IMR-90 (cell line): ENCODE measurements at regions not wholly inside any gene's neighbourhood (a gene's known extent, or its start where the extent isn't known, plus 50 kb on each side); places are given as distances from the start of the nearest gene placed in this dataset.

Experiments
- BHLHE40 ChIP-seq: fragments of 150-350 bp; IDR thresholded peaks from 2 replicates; pipeline ENCODE4 v1.6.1; 2016; ENCODE audit warnings: mild to moderate bottlenecking, low read depth, low read length
- CTCF ChIP-seq: conservative IDR thresholded peaks from 2 replicates; pipeline ENCODE4 v1.5.1; 2012; ENCODE audit warnings: mild to moderate bottlenecking, low read depth, low read length, improper control_type of control experiment
- MAFK ChIP-seq: IDR thresholded peaks from 2 replicates; pipeline ENCODE4 v1.6.1; 2012; ENCODE audit warnings: low read depth, low read length, improper control_type of control experiment
- MAZ ChIP-seq: IDR thresholded peaks from 2 replicates; pipeline ENCODE4 v1.6.1; 2012; ENCODE audit warnings: low read depth, mild to moderate bottlenecking, low read length, improper control_type of control experiment, moderate library complexity, borderline replicate concordance
- MXI1 ChIP-seq: IDR thresholded peaks from 2 replicates; pipeline ENCODE4 v1.6.1; 2012; ENCODE audit warnings: low read depth, mild to moderate bottlenecking, low read length, moderate library complexity, borderline replicate concordance
- POLR2A ChIP-seq: IDR thresholded peaks from 2 replicates; pipeline ENCODE4 v1.6.1; 2012; ENCODE audit warnings: mild to moderate bottlenecking, low read depth, low read length
- RAD21 ChIP-seq: IDR thresholded peaks from 2 replicates; pipeline ENCODE4 v1.6.1; 2012; ENCODE audit warnings: low read length, improper control_type of control experiment
- RCOR1 ChIP-seq: IDR thresholded peaks from 2 replicates; pipeline ENCODE4 v1.6.1; 2012; ENCODE audit warnings: mild to moderate bottlenecking, low read length, improper control_type of control experiment; ENCODE audit not compliant: insufficient replicate concordance
- RFX5 ChIP-seq: IDR thresholded peaks from 2 replicates; pipeline ENCODE4 v1.8.0; 2012; ENCODE audit warnings: low read depth, mild to moderate bottlenecking, low read length, moderate library complexity
- SMC3 ChIP-seq: fragments of 150-350 bp; IDR thresholded peaks from 2 replicates; pipeline ENCODE4 v1.6.1; 2016; ENCODE audit warnings: low read depth, mild to moderate bottlenecking, antibody characterized with exemption, low read length, moderate library complexity
- USF2 ChIP-seq: fragments of 150-350 bp; IDR thresholded peaks from 2 replicates; pipeline ENCODE4 v1.6.1; 2017; ENCODE audit warnings: mild to moderate bottlenecking, antibody characterized with exemption, low read length, low read depth

GRCh38 chr11:56905442-56905841 is 83.3 kb upstream of the OR5AK2 start:
- TF ChIP-seq POLR2A: no peak
- TF ChIP-seq MXI1: no peak
- no peak for TF ChIP-seq CTCF
- TF ChIP-seq MAZ: no peak
- no peak for TF ChIP-seq BHLHE40
- TF ChIP-seq RFX5: no peak
- TF ChIP-seq USF2: no peak
- TF ChIP-seq MAFK: no peak
- no peak for TF ChIP-seq SMC3
- TF ChIP-seq RAD21: no peak
- TF ChIP-seq RCOR1: no peak
